ENCODE measurements at regions not wholly inside any gene's neighbourhood (a gene's known extent, or its start where the extent isn't known, plus 50 kb on each side); places are given as distances from the start of the nearest gene placed in this dataset.

GRCh38 chr5:167903243-167903642 is 388.2 kb upstream of the WWC1 start:
- intact Hi-C loops (cut with micrococcal nuclease; ENCODE audit: unreplicated experiment): no loop called here
- RAD21 ChIA-PET (ENCODE audit: unreplicated experiment): no interaction called here
- no peaks in the 10 kb centered on the region for H4K20me1 ChIP-seq (ENCODE audit: control insufficient read depth, insufficient read depth)
- H3K9me3 ChIP-seq (replicated peaks; ENCODE audit: control insufficient read depth, insufficient read depth, low read length): no peaks in the 10 kb centered on the region
- SMC1A ChIA-PET (ENCODE audit: uncharacterized antibody, unreplicated experiment): interaction anchor here (0.9 kb wide), 1 partner anchor 17 kb away, joined by 3 read pairs; no protein-coding TSS in a partner anchor
- no peaks in the 10 kb centered on the region for H3K36me3 ChIP-seq (ENCODE audit: control insufficient read depth in 2 of 2, insufficient read depth in 2 of 2, low read length in 1 of 2)
- no peak for FAIRE-seq
- no peak overlapping the region for H3K4me3 ChIP-seq
- 39% methylated on average over 4 of the region's 4 CpGs for WGBS (ENCODE audit: insufficient coverage, insufficient replicate concordance, low lambda C conversion rate, missing lambda C conversion rate)
- H3K4me2 ChIP-seq (ENCODE audit: control insufficient read depth, insufficient read depth): no peak overlapping the region
- ATAC-seq: no peak
- CTCF ChIA-PET: no interaction called here
- H3K9ac ChIP-seq (ENCODE audit: control insufficient read depth, insufficient read depth, low read length): no peak overlapping the region
- POLR2A ChIA-PET: no interaction called here
- TF ChIP-seq TCF12 (IDR thresholded peaks at IDR 0.05; ENCODE audit: low read depth, low read length) (no peak), POLR2A (IDR thresholded peaks at IDR 0.05; ENCODE audit: low read depth, low read length) (no peak), HSF1 (IDR thresholded peaks at IDR 0.05; ENCODE audit: low read depth, low read length) (no peak), EED (IDR thresholded peaks at IDR 0.05; ENCODE audit: low read depth) (no peak), SPI1 (IDR thresholded peaks at IDR 0.05; ENCODE audit: borderline replicate concordance, insufficient read depth, low read depth, low read length) (no peak)
- H3K4me1 ChIP-seq (ENCODE audit: control insufficient read depth, insufficient read depth, low read length): no peaks in the 10 kb centered on the region
- H3K79me2 ChIP-seq (ENCODE audit: control insufficient read depth, insufficient read depth, low read length): no peaks in the 10 kb centered on the region
- BruUV-seq (replicated peaks): no TSS peak
- H2AFZ ChIP-seq (ENCODE audit: control insufficient read depth, low read depth, low read length): no peak overlapping the region
- in situ Hi-C loops (cut with MboI): no loop called here
- DNase-seq (ENCODE audit: low read depth, low spot score): no peak
- H3K27ac ChIP-seq (ENCODE audit: control insufficient read depth, insufficient read depth): no peak overlapping the region
- no peaks in the 10 kb centered on the region; a peak in 1 of 4 replicates for H3K27me3 ChIP-seq (replicated peaks in 1 of 2; ENCODE audit: control insufficient read depth in 2 of 2, insufficient read depth in 2 of 2, low read length in 1 of 2)

- Histone ChIP-seq H3K79me2 (ENCODE audit: control insufficient read depth, insufficient read depth, low read length) (no peaks in the 10 kb centered on the region), H4K20me1 (ENCODE audit: control insufficient read depth, insufficient read depth) (no peaks in the 10 kb centered on the region), H3K9me3 (replicated peaks; ENCODE audit: control insufficient read depth, insufficient read depth, low read length) (no peaks in the 10 kb centered on the region), H3K4me2 (ENCODE audit: control insufficient read depth, insufficient read depth) (no peak overlapping the region), H2AFZ (ENCODE audit: control insufficient read depth, low read depth, low read length) (no peak overlapping the region), H3K27me3 (replicated peaks in 1 of 2; ENCODE audit: control insufficient read depth in 2 of 2, insufficient read depth in 2 of 2, low read length in 1 of 2) (no peaks in the 10 kb centered on the region; a peak in 1 of 4 replicates), H3K36me3 (ENCODE audit: control insufficient read depth in 2 of 2, insufficient read depth in 2 of 2, low read length in 1 of 2) (no peaks in the 10 kb centered on the region), H3K4me3 (no peak overlapping the region), H3K9ac (ENCODE audit: control insufficient read depth, insufficient read depth, low read length) (no peak overlapping the region), H3K27ac (ENCODE audit: control insufficient read depth, insufficient read depth) (no peak overlapping the region), H3K4me1 (ENCODE audit: control insufficient read depth, insufficient read depth, low read length) (no peaks in the 10 kb centered on the region)
- FAIRE-seq: no peak
- SMC1A ChIA-PET (ENCODE audit: uncharacterized antibody, unreplicated experiment): interaction anchor here (0.9 to 1.1 kb wide), 2 partner anchors 16 to 23 kb away, joined by 3 read pairs; no protein-coding TSS in a partner anchor
- DNase-seq (ENCODE audit: low read depth, low spot score): no peak
- RAD21 ChIA-PET (ENCODE audit: unreplicated experiment): no interaction called here
- intact Hi-C loops (cut with micrococcal nuclease; ENCODE audit: unreplicated experiment) (no loop called here), in situ Hi-C loops (cut with MboI) (no loop called here)
- BruUV-seq (replicated peaks): no TSS peak
- ATAC-seq: no peak
- CTCF ChIA-PET: no interaction called here
- POLR2A ChIA-PET: no interaction called here
- 0% methylated on average over 2 of the region's 2 CpGs for WGBS (ENCODE audit: insufficient coverage, insufficient replicate concordance, low lambda C conversion rate, missing lambda C conversion rate)
- TF ChIP-seq TAF1 (IDR thresholded peaks at IDR 0.05; ENCODE audit: borderline replicate concordance, low read depth, low read length) (no peak), ZZZ3 (IDR thresholded peaks at IDR 0.05; ENCODE audit: control insufficient read depth, insufficient read length, low read depth) (no peak), TCF7 (IDR thresholded peaks at IDR 0.05; ENCODE audit: borderline replicate concordance) (no peak), BRCA1 (IDR thresholded peaks at IDR 0.05; ENCODE audit: low read depth, low read length) (no peak), RAD51 (IDR thresholded peaks at IDR 0.05) (no peak), SPI1 (IDR thresholded peaks at IDR 0.05; ENCODE audit: borderline replicate concordance, insufficient read depth, low read depth, low read length) (no peak)
- TF ChIP-seq, protein P1, sequence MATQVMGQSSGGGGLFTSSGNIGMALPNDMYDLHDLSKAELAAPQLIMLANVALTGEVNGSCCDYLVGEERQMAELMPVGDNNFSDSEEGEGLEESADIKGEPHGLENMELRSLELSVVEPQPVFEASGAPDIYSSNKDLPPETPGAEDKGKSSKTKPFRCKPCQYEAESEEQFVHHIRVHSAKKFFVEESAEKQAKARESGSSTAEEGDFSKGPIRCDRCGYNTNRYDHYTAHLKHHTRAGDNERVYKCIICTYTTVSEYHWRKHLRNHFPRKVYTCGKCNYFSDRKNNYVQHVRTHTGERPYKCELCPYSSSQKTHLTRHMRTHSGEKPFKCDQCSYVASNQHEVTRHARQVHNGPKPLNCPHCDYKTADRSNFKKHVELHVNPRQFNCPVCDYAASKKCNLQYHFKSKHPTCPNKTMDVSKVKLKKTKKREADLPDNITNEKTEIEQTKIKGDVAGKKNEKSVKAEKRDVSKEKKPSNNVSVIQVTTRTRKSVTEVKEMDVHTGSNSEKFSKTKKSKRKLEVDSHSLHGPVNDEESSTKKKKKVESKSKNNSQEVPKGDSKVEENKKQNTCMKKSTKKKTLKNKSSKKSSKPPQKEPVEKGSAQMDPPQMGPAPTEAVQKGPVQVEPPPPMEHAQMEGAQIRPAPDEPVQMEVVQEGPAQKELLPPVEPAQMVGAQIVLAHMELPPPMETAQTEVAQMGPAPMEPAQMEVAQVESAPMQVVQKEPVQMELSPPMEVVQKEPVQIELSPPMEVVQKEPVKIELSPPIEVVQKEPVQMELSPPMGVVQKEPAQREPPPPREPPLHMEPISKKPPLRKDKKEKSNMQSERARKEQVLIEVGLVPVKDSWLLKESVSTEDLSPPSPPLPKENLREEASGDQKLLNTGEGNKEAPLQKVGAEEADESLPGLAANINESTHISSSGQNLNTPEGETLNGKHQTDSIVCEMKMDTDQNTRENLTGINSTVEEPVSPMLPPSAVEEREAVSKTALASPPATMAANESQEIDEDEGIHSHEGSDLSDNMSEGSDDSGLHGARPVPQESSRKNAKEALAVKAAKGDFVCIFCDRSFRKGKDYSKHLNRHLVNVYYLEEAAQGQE (IDR thresholded peaks at IDR 0.05; ENCODE audit: low read depth, low read length): no peak
- TF ChIP-seq, protein P2, sequence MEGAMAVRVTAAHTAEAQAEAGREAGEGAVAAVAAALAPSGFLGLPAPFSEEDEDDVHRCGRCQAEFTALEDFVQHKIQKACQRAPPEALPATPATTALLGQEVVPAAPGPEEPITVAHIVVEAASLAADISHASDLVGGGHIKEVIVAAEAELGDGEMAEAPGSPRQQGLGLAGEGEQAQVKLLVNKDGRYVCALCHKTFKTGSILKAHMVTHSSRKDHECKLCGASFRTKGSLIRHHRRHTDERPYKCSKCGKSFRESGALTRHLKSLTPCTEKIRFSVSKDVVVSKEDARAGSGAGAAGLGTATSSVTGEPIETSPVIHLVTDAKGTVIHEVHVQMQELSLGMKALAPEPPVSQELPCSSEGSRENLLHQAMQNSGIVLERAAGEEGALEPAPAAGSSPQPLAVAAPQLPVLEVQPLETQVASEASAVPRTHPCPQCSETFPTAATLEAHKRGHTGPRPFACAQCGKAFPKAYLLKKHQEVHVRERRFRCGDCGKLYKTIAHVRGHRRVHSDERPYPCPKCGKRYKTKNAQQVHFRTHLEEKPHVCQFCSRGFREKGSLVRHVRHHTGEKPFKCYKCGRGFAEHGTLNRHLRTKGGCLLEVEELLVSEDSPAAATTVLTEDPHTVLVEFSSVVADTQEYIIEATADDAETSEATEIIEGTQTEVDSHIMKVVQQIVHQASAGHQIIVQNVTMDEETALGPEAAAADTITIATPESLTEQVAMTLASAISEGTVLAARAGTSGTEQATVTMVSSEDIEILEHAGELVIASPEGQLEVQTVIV (IDR thresholded peaks at IDR 0.05; ENCODE audit: borderline replicate concordance, partially characterized antibody): no peak
Measured at GRCh38 chr5:167903659-167904058, 387.8 kb upstream of the WWC1 start.

Measured in GM12878 (cell line).